Duodenal mucosa (tissue), 2 donors: ENCODE measurements at regions not wholly inside any gene's neighbourhood (a gene's known extent, or its start where the extent isn't known, plus 50 kb on each side); places are given as distances from the start of the nearest gene placed in this dataset.

Experiments used
- H3K27ac ChIP-seq: one replicate; pipeline ENCODE4 v1.7.0; 2013; ENCODE audit warnings: low read depth, low read length
- H3K27me3 ChIP-seq, 2 donors: one replicate each; pipeline ENCODE4 v1.7.0; 2013; ENCODE audit warnings: low read length in 2 of 2, control low read depth in 1 of 2; ENCODE audit not compliant: insufficient read depth in 2 of 2, control insufficient read depth in 1 of 2
- H3K36me3 ChIP-seq, 2 donors: one replicate each; pipeline ENCODE4 v1.7.0; 2013; ENCODE audit warnings: low read length in 2 of 2, control low read depth in 1 of 2; ENCODE audit not compliant: insufficient read depth in 2 of 2, control insufficient read depth in 1 of 2
- H3K4me1 ChIP-seq, 2 donors: one replicate each; pipeline ENCODE4 v1.7.0; 2013; ENCODE audit warnings: low read length in 2 of 2, control low read depth in 1 of 2; ENCODE audit not compliant: insufficient read depth in 2 of 2, control insufficient read depth in 1 of 2
- H3K4me3 ChIP-seq, 2 donors: one replicate each; pipeline ENCODE4 v1.7.0; 2013; ENCODE audit warnings: low read length in 2 of 2, low read depth in 1 of 2
- H3K9ac ChIP-seq, 2 donors: one replicate each; pipeline ENCODE4 v1.7.0; 2013; ENCODE audit warnings: low read length in 2 of 2, low read depth in 1 of 2
- H3K9me3 ChIP-seq, 2 donors: one replicate each; pipeline ENCODE4 v1.7.0; 2013; ENCODE audit warnings: low read length in 2 of 2, control low read depth in 1 of 2; ENCODE audit not compliant: control insufficient read depth in 1 of 2

GRCh38 chr9:71592400-71592799 lies 175.9 kb downstream of the CEMIP2 start:
- Histone ChIP-seq H3K27me3 (no peaks in the 10 kb centered on the region), H3K4me3 (no peak overlapping the region), H3K4me1 (no peaks in the 10 kb centered on the region), H3K9me3 (no peaks in the 10 kb centered on the region), H3K36me3 (no peaks in the 10 kb centered on the region), H3K9ac (no peak overlapping the region), H3K27ac (no peak overlapping the region)

DNA sequence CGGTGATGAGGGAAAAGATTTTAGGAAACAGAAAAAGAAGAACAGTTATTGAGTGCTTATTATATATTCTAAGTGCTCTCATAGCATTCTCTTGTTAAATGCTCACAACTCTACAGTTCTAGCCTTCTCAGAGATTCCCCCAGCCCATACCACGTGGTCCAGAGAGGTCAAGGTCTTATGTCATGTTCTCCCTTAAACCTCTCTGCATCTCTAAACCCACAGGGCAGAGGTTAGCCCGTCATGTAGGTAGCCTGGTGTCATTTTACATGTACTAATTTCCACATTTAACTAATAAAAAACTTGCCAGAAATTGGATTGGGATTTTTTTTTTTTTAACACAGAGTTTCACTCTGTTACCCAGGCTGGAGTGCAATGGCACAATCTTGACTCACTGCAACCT lies 178.0 kb downstream of the CEMIP2 start:
- Histone ChIP-seq H3K9me3 (no peaks in the 10 kb centered on the region), H3K9ac (no peak overlapping the region), H3K27me3 (no peaks in the 10 kb centered on the region), H3K4me1 (no peaks in the 10 kb centered on the region), H3K27ac (no peak overlapping the region), H3K36me3 (no peaks in the 10 kb centered on the region), H3K4me3 (no peak overlapping the region)

- Histone ChIP-seq H3K9ac (no peak overlapping the region), H3K4me1 (no peaks in the 10 kb centered on the region), H3K9me3 (no peaks in the 10 kb centered on the region), H3K4me3 (no peak overlapping the region), H3K27me3 (no peaks in the 10 kb centered on the region), H3K36me3 (no peaks in the 10 kb centered on the region), H3K27ac (no peak overlapping the region)
These were observed 178.7 kb downstream of the CEMIP2 start for GRCh38 chr9:71589612-71590011.

GRCh38 chr9:71587576-71588362 lies 180.5 kb downstream of the CEMIP2 start:
- Histone ChIP-seq H3K9me3 (no peaks in the 10 kb centered on the region), H3K4me1 (no peaks in the 10 kb centered on the region), H3K27ac (no peak overlapping the region), H3K9ac (no peak overlapping the region), H3K36me3 (no peaks in the 10 kb centered on the region), H3K27me3 (no peaks in the 10 kb centered on the region), H3K4me3 (no peak overlapping the region)

GRCh38 chr9:71583792-71584191 lies 184.5 kb downstream of the CEMIP2 start:
- Histone ChIP-seq H3K27ac (no peak overlapping the region), H3K9me3 (no peaks in the 10 kb centered on the region), H3K9ac (no peak overlapping the region), H3K4me3 (no peak overlapping the region), H3K4me1 (no peaks in the 10 kb centered on the region), H3K36me3 (no peaks in the 10 kb centered on the region), H3K27me3 (no peaks in the 10 kb centered on the region)

DNA sequence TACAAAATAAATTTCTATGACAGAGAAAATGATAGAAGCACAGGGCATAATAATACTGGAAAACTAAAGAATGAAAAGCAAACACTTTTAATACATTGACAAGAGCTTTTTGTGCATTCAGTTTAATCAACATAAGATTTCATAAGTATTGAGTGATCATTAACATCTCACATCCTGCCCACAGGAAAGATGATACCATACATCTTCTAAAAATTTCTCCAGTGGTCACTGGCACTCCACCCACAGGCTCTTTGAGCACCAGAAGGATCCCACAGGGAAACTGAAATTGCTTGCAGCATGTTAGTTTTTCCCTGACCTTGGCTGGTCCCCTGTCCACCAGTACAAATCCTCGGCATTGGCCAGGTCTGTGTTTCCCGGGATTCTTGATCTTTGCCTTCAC lies 186.0 kb downstream of the CEMIP2 start:
- Histone ChIP-seq H3K36me3 (no peaks in the 10 kb centered on the region), H3K27ac (no peak overlapping the region), H3K4me3 (no peak overlapping the region)

DNA sequence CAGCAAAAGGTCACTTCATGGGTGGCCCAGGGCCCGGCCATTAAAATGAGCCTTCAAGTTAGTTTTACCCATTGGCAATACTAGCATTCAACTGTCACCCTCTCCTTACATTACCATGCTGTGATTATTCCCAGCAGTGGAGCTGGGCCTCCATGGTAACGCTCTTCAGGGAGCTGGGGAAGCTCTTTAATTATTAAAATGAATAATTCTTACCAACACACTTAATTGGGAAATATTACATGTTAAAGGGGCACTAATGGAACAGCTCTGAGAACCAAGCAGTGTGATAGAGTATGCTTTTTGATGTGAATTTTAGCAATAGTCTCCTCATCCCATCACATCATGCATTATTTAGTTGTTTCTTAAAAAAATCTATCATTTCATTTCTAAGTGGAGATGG lies 187.2 kb downstream of the CEMIP2 start:
- H3K27me3 ChIP-seq = no peaks in the 10 kb centered on the region
- no peak overlapping the region for H3K9ac ChIP-seq
- no peaks in the 10 kb centered on the region for H3K9me3 ChIP-seq
- no peak overlapping the region for H3K27ac ChIP-seq
- no peaks in the 10 kb centered on the region for H3K36me3 ChIP-seq
- H3K4me1 ChIP-seq = no peaks in the 10 kb centered on the region
- H3K4me3 ChIP-seq = no peak overlapping the region

More for the DNA sequence above, 186.0 kb downstream of the CEMIP2 start:
- no peak overlapping the region for H3K9ac ChIP-seq
- H3K27me3 ChIP-seq = no peaks in the 10 kb centered on the region
- H3K9me3 ChIP-seq = no peaks in the 10 kb centered on the region
- H3K4me1 ChIP-seq = no peaks in the 10 kb centered on the region

- H3K4me1 ChIP-seq = no peaks in the 10 kb centered on the region
- H3K4me3 ChIP-seq = no peak overlapping the region
- no peaks in the 10 kb centered on the region for H3K9me3 ChIP-seq
- H3K9ac ChIP-seq = no peak overlapping the region
- no peak overlapping the region for H3K27ac ChIP-seq
- no peaks in the 10 kb centered on the region for H3K36me3 ChIP-seq
- H3K27me3 ChIP-seq = no peaks in the 10 kb centered on the region
These were observed 197.1 kb downstream of the CEMIP2 start for GRCh38 chr9:71571186-71571585.

- no peaks in the 10 kb centered on the region for H3K9me3 ChIP-seq
- no peaks in the 10 kb centered on the region for H3K27me3 ChIP-seq
- H3K9ac ChIP-seq = no peak overlapping the region
- H3K27ac ChIP-seq = no peak overlapping the region
- no peaks in the 10 kb centered on the region for H3K36me3 ChIP-seq
- H3K4me1 ChIP-seq = no peaks in the 10 kb centered on the region
- H3K4me3 ChIP-seq = no peak overlapping the region
These were observed 200.4 kb downstream of the CEMIP2 start for GRCh38 chr9:71567890-71568289.

DNA sequence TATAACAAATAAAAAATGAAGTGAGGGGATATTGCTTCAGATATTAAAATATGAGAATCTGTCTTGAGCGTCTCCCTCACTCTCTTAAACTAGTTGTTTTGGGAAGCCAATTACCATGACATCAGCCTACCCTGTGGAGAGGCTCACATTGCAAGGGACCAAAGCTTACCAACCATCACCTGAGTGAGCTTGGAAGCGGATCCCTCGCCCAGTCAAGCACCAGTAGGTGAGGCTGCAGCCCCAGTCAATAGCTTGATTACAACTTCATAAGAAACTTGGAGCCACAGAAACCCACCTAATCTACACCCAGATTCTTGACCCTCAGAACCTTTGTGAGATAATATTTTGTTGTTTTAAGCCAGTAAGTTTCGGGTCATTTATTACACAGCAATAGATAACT lies 206.2 kb downstream of the CEMIP2 start:
- no peaks in the 10 kb centered on the region for H3K4me1 ChIP-seq
- no peak overlapping the region for H3K27ac ChIP-seq
- H3K36me3 ChIP-seq = no peaks in the 10 kb centered on the region

More for the DNA sequence above, 206.2 kb downstream of the CEMIP2 start:
- no peak overlapping the region for H3K4me3 ChIP-seq
- no peaks in the 10 kb centered on the region for H3K27me3 ChIP-seq
- no peaks in the 10 kb centered on the region for H3K9me3 ChIP-seq
- H3K9ac ChIP-seq = no peak overlapping the region
